Left ventricle myocardium inferior (tissue), 1 donor: ENCODE measurements at regions not wholly inside any gene's neighbourhood (a gene's known extent, or its start where the extent isn't known, plus 50 kb on each side); places are given as distances from the start of the nearest gene placed in this dataset.

Experiments
- DNase-seq: peaks from one replicate; pipeline ENCODE4 v3.0.0-alpha.2; 2020
- H3K27ac ChIP-seq: fragments of 200-600 bp; replicated peaks from 2 replicates; pipeline ENCODE4 v1.8.0; 2021
- H3K27me3 ChIP-seq: fragments of 200-600 bp; 2 replicates; pipeline ENCODE4 v1.8.0; 2021; ENCODE audit warnings: low read depth
- H3K36me3 ChIP-seq: fragments of 200-600 bp; 2 replicates; pipeline ENCODE4 v1.8.0; 2021
- H3K4me1 ChIP-seq: fragments of 200-600 bp; 2 replicates; pipeline ENCODE4 v1.8.0; 2021
- H3K4me3 ChIP-seq: fragments of 200-600 bp; 2 replicates; pipeline ENCODE4 v1.8.0; 2021; ENCODE audit warnings: mild to moderate bottlenecking, moderate library complexity
- H3K9me3 ChIP-seq: fragments of 200-600 bp; replicated peaks from 2 replicates; pipeline ENCODE4 v1.8.0; 2021
- CTCF ChIP-seq: fragments of 200-600 bp; IDR thresholded peaks from 2 replicates; pipeline ENCODE4 v1.8.0; 2021; ENCODE audit warnings: antibody characterized with exemption, mild to moderate bottlenecking, borderline replicate concordance
- intact Hi-C: fragments of 100-400 bp; cut with micrococcal nuclease; formaldehyde crosslinking; loops from one replicate; pipeline ENCODE4 v1.11.0; 2022
- donor health status: DM: no; HTN: yes; CAD: no; lungs with severe emphysema.

- TF ChIP-seq CTCF: no peak
- Histone ChIP-seq H3K36me3 (no peaks in the 10 kb centered on the region), H3K4me1 (peaks cover 49% of the 10 kb centered on the region), H3K27me3 (no peaks in the 10 kb centered on the region), H3K9me3 (no peaks in the 10 kb centered on the region), H3K27ac (peak overlapping the region; percentile 90), H3K4me3 (peak overlapping the region; percentile 71)
- intact Hi-C loops: no loop called here
- DNase-seq: no peak
These were observed 97.5 kb downstream of the ZNF608 start for GRCh38 chr5:124648902-124649467.

- Histone ChIP-seq H3K27me3 (no peaks in the 10 kb centered on the region), H3K4me3 (no peak overlapping the region), H3K36me3 (peaks cover 11% of the 10 kb centered on the region), H3K27ac (no peak overlapping the region), H3K4me1 (peaks cover 44% of the 10 kb centered on the region), H3K9me3 (no peaks in the 10 kb centered on the region)
- no peak for TF ChIP-seq CTCF
- intact Hi-C loops: no loop called here
- no peak for DNase-seq
These were observed 99.1 kb downstream of the ZNF608 start for GRCh38 chr5:124647352-124647751.

- intact Hi-C loops: no loop called here
- Histone ChIP-seq H3K4me3 (no peak overlapping the region), H3K27ac (no peak overlapping the region), H3K36me3 (peaks cover 23% of the 10 kb centered on the region), H3K9me3 (no peaks in the 10 kb centered on the region), H3K27me3 (no peaks in the 10 kb centered on the region), H3K4me1 (peaks cover 41% of the 10 kb centered on the region)
- DNase-seq: no peak
- no peak for TF ChIP-seq CTCF
These were observed 101.0 kb downstream of the ZNF608 start for GRCh38 chr5:124645396-124645795.

- TF ChIP-seq CTCF: no peak
- Histone ChIP-seq H3K36me3 (peaks cover 26% of the 10 kb centered on the region), H3K9me3 (no peaks in the 10 kb centered on the region), H3K4me1 (peaks cover 32% of the 10 kb centered on the region), H3K27me3 (no peaks in the 10 kb centered on the region), H3K4me3 (no peak overlapping the region), H3K27ac (no peak overlapping the region)
- intact Hi-C loops: no loop called here
- DNase-seq: no peak
These were observed 101.9 kb downstream of the ZNF608 start for GRCh38 chr5:124644582-124644981.

- Histone ChIP-seq H3K27ac (no peak overlapping the region), H3K27me3 (no peaks in the 10 kb centered on the region), H3K9me3 (no peaks in the 10 kb centered on the region), H3K36me3 (peaks cover 31% of the 10 kb centered on the region), H3K4me1 (peaks cover 28% of the 10 kb centered on the region), H3K4me3 (no peak overlapping the region)
- intact Hi-C loops: no loop called here
- DNase-seq: no peak
- no peak for TF ChIP-seq CTCF
These were observed 102.3 kb downstream of the ZNF608 start for GRCh38 chr5:124644138-124644537.

- H3K4me3 ChIP-seq: no peak overlapping the region
- DNase-seq: no peak
- H3K36me3 ChIP-seq: peaks cover 39% of the 10 kb centered on the region
- intact Hi-C loops: no loop called here
- TF ChIP-seq CTCF: no peak
- H3K27ac ChIP-seq: no peak overlapping the region
- H3K9me3 ChIP-seq: no peaks in the 10 kb centered on the region
- H3K4me1 ChIP-seq: peaks cover 20% of the 10 kb centered on the region
- no peaks in the 10 kb centered on the region for H3K27me3 ChIP-seq
These were observed 103.1 kb downstream of the ZNF608 start for GRCh38 chr5:124643336-124643735.
